H9 (cell line): ENCODE measurements at regions not wholly inside any gene's neighbourhood (a gene's known extent, or its start where the extent isn't known, plus 50 kb on each side); places are given as distances from the start of the nearest gene placed in this dataset.

ENCODE experiments used
- DNase-seq: peaks from one replicate; pipeline ENCODE4 v3.0.0-alpha.2; 2017
- H2AFZ ChIP-seq: one replicate; pipeline ENCODE4 v1.6.1; 2013; ENCODE audit warnings: mild to moderate bottlenecking, low read length, control low read depth, moderate library complexity
- H2AK5ac ChIP-seq: 2 replicates; pipeline ENCODE4 v1.6.1; 2013; ENCODE audit warnings: low read length, control low read depth, mixed read lengths; ENCODE audit not compliant: insufficient read length
- H2BK120ac ChIP-seq: one replicate; pipeline ENCODE4 v1.6.1; 2013; ENCODE audit warnings: low read depth, mild to moderate bottlenecking, low read length, control low read depth, inconsistent platforms; ENCODE audit not compliant: poor library complexity, severe bottlenecking
- H2BK12ac ChIP-seq: 2 replicates; pipeline ENCODE4 v1.6.1; 2013; ENCODE audit warnings: low read length, control low read depth, mixed read lengths, low read depth; ENCODE audit not compliant: insufficient read length
- H2BK15ac ChIP-seq: 2 replicates; pipeline ENCODE4 v1.6.1; 2013; ENCODE audit warnings: low read depth, low read length, control low read depth
- H2BK20ac ChIP-seq: one replicate; pipeline ENCODE4 v1.6.1; 2013; ENCODE audit warnings: low read depth, mild to moderate bottlenecking, low read length, control low read depth, inconsistent platforms; ENCODE audit not compliant: poor library complexity, severe bottlenecking
- H2BK5ac ChIP-seq: 2 replicates; pipeline ENCODE4 v1.6.1; 2013; ENCODE audit warnings: low read length, control low read depth, mixed read lengths; ENCODE audit not compliant: insufficient read length
- H3K14ac ChIP-seq: 2 replicates; pipeline ENCODE4 v1.6.1; 2013; ENCODE audit warnings: low read length, control low read depth; ENCODE audit not compliant: insufficient read depth
- H3K18ac ChIP-seq: 2 replicates; pipeline ENCODE4 v1.6.1; 2013; ENCODE audit warnings: low read depth, mild to moderate bottlenecking, mixed read lengths, low read length, control low read depth; ENCODE audit not compliant: insufficient read length
- H3K23ac ChIP-seq: 2 replicates; pipeline ENCODE4 v1.6.1; 2013; ENCODE audit warnings: low read length, control low read depth, mixed read lengths, low read depth; ENCODE audit not compliant: insufficient read length
- H3K23me2 ChIP-seq: 2 replicates; pipeline ENCODE4 v1.6.1; 2013; ENCODE audit warnings: low read depth, mild to moderate bottlenecking, mixed read lengths, low read length, control low read depth; ENCODE audit not compliant: insufficient read length, poor library complexity, severe bottlenecking
- H3K27ac ChIP-seq: 2 replicates; pipeline ENCODE4 v1.5.1; 2013; ENCODE audit warnings: low read length, control low read depth, mixed read lengths, low read depth; ENCODE audit not compliant: insufficient read length
- H3K27me3 ChIP-seq: 2 replicates; pipeline ENCODE4 v1.6.1; 2013; ENCODE audit warnings: low read length, control low read depth, inconsistent platforms; ENCODE audit not compliant: insufficient read depth
- H3K4ac ChIP-seq: 2 replicates; pipeline ENCODE4 v1.6.1; 2013; ENCODE audit warnings: low read depth, mild to moderate bottlenecking, control low read depth, inconsistent platforms, low read length, moderate library complexity
- H3K4me1 ChIP-seq: 2 replicates; pipeline ENCODE4 v1.6.1; 2013; ENCODE audit warnings: low read length, control low read depth, inconsistent platforms; ENCODE audit not compliant: insufficient read depth
- H3K4me2 ChIP-seq: 2 replicates; pipeline ENCODE4 v1.6.1; 2013; ENCODE audit warnings: low read length, control low read depth, mixed read lengths; ENCODE audit not compliant: insufficient read length, insufficient read depth
- H3K56ac ChIP-seq: 2 replicates; pipeline ENCODE4 v1.6.1; 2013; ENCODE audit warnings: low read depth, mild to moderate bottlenecking, mixed read lengths, low read length, control low read depth; ENCODE audit not compliant: insufficient read length
- H3K79me1 ChIP-seq: 2 replicates; pipeline ENCODE4 v1.6.1; 2013; ENCODE audit warnings: low read depth, mild to moderate bottlenecking, moderate library complexity, low read length, control low read depth, inconsistent platforms; ENCODE audit not compliant: insufficient read depth, poor library complexity, severe bottlenecking
- H3K79me2 ChIP-seq: 2 replicates; pipeline ENCODE4 v1.6.1; 2013; ENCODE audit warnings: low read length, control low read depth, inconsistent platforms; ENCODE audit not compliant: insufficient read depth
- H3K9ac ChIP-seq: 2 replicates; pipeline ENCODE4 v1.6.1; 2013; ENCODE audit warnings: low read length, control low read depth, mixed read lengths; ENCODE audit not compliant: insufficient read length; ENCODE audit errors: extremely low read depth
- H3K9me3 ChIP-seq: one replicate; pipeline ENCODE4 v1.6.1; 2013; ENCODE audit warnings: low read depth, low read length, inconsistent platforms; ENCODE audit not compliant: control insufficient read depth
- H3T11ph ChIP-seq: one replicate; pipeline ENCODE4 v1.6.1; 2013; ENCODE audit warnings: mild to moderate bottlenecking, low read length, control low read depth, inconsistent platforms
- H4K20me1 ChIP-seq: one replicate; pipeline ENCODE4 v1.6.1; 2013; ENCODE audit not compliant: control insufficient read depth, insufficient read length, insufficient read depth
- H4K5ac ChIP-seq: 2 replicates; pipeline ENCODE4 v1.6.1; 2013; ENCODE audit warnings: low read depth, mild to moderate bottlenecking, mixed read lengths, low read length, control low read depth; ENCODE audit not compliant: insufficient read length
- H4K8ac ChIP-seq: replicated peaks from 2 replicates; pipeline ENCODE4 v1.6.1; 2013; ENCODE audit warnings: low read length, control low read depth, mixed read lengths, low read depth; ENCODE audit not compliant: insufficient read length
- H4K91ac ChIP-seq: 2 replicates; pipeline ENCODE4 v1.6.1; 2013; ENCODE audit warnings: low read depth, mild to moderate bottlenecking, moderate library complexity, mixed read lengths, low read length, control low read depth; ENCODE audit not compliant: insufficient read length
- H3K27ac Mint-ChIP-seq, 3 experiments: 2 replicates in 2 of 3; 3 replicates in 1 of 3; pipeline ENCODE4 v1.8.0; 2020 to 2021; ENCODE audit warnings: mixed read lengths in 3 of 3, mild to moderate bottlenecking in 1 of 3, moderate library complexity in 1 of 3
- H3K27me3 Mint-ChIP-seq: 2 replicates; pipeline ENCODE4 v1.8.0; 2021; ENCODE audit warnings: low read depth, mild to moderate bottlenecking, moderate library complexity, mixed read lengths
- H3K36me3 Mint-ChIP-seq, 3 experiments: 2 replicates in 2 of 3; 3 replicates in 1 of 3; pipeline ENCODE4 v1.8.0; 2020 to 2021; ENCODE audit warnings: low read depth in 3 of 3, mixed read lengths in 3 of 3; ENCODE audit not compliant: insufficient read depth in 1 of 3
- H3K4me1 Mint-ChIP-seq, 2 experiments: 2 replicates each; pipeline ENCODE4 v1.8.0; 2020; ENCODE audit warnings: mixed read lengths in 2 of 2
- H3K4me3 Mint-ChIP-seq, 2 experiments: 2 replicates in 1 of 2; 3 replicates in 1 of 2; pipeline ENCODE4 v1.8.0; 2020 to 2021; ENCODE audit warnings: mild to moderate bottlenecking in 2 of 2, mixed read lengths in 2 of 2, moderate library complexity in 1 of 2
- H3K9me3 Mint-ChIP-seq, 2 experiments: 2 replicates in 1 of 2; 3 replicates in 1 of 2; pipeline ENCODE4 v1.8.0; 2020; ENCODE audit warnings: mild to moderate bottlenecking in 2 of 2, mixed read lengths in 2 of 2, moderate library complexity in 1 of 2
- WGBS: extraction: QIAGEN DNeasy Blood & Tissue Kit; methylation state at CpG from one replicate; pipeline ENCODE4 v1.1.7; 2013; ENCODE audit warnings: missing lambda C conversion rate, low lambda C conversion rate, mixed read lengths; ENCODE audit not compliant: insufficient read length; ENCODE audit errors: extremely low coverage; 5-methylcytosine and 5-hydroxymethylcytosine counted together
- TF ChIP-seq, protein P1 (sequence below): fragments of 200-600 bp; sonication (generic); conservative IDR thresholded peaks from 3 replicates; pipeline ENCODE4 v1.8.0; 2021; ENCODE audit warnings: antibody characterized with exemption, mild to moderate bottlenecking

DNA sequence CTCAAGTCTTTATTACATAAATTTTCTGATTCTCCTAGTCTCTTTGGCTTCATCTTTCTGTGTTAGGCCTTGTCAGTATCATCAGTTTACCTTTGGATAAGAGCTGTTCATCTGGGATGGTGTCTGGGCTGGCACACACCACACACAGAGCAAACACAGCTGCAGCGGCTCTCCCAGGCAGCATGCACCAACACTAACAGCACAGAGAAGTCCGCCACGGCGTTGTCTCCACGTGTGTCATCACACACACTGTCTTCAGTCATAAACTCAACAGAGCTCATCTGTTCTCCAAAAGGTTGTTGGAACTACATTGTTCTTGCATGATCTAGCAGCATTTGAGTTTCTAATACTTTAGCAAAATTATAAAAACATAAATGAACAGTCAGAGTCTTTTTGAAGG is 851.9 kb upstream of the FRG1 start:
- no peaks in the 10 kb centered on the region for H3K23me2 ChIP-seq
- H4K5ac ChIP-seq = no peak overlapping the region
- H3K27me3 Mint-ChIP-seq = no peaks in the 10 kb centered on the region
- no peak overlapping the region for H4K8ac ChIP-seq
- WGBS = no CpG with 5 or more reads among the region's 5 CpGs
- no peak overlapping the region for H3K4me2 ChIP-seq
- H3K4me1 Mint-ChIP-seq = peaks cover 17 to 20% of the 10 kb centered on the region in 2 experiments
- no peaks in the 10 kb centered on the region for H3K79me1 ChIP-seq
- H3K79me2 ChIP-seq = no peaks in the 10 kb centered on the region
- H3K4me3 Mint-ChIP-seq = no peak overlapping the region
- no peak overlapping the region for H2BK5ac ChIP-seq
- no peaks in the 10 kb centered on the region for H3K9me3 Mint-ChIP-seq
- no peaks in the 10 kb centered on the region for H3K9me3 ChIP-seq
- TF ChIP-seq, protein P1, sequence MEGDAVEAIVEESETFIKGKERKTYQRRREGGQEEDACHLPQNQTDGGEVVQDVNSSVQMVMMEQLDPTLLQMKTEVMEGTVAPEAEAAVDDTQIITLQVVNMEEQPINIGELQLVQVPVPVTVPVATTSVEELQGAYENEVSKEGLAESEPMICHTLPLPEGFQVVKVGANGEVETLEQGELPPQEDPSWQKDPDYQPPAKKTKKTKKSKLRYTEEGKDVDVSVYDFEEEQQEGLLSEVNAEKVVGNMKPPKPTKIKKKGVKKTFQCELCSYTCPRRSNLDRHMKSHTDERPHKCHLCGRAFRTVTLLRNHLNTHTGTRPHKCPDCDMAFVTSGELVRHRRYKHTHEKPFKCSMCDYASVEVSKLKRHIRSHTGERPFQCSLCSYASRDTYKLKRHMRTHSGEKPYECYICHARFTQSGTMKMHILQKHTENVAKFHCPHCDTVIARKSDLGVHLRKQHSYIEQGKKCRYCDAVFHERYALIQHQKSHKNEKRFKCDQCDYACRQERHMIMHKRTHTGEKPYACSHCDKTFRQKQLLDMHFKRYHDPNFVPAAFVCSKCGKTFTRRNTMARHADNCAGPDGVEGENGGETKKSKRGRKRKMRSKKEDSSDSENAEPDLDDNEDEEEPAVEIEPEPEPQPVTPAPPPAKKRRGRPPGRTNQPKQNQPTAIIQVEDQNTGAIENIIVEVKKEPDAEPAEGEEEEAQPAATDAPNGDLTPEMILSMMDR = no peak
- H2BK120ac ChIP-seq = no peak overlapping the region
- no peak overlapping the region for H3K4ac ChIP-seq
- H2BK15ac ChIP-seq = no peak overlapping the region
- no peak overlapping the region for H2AFZ ChIP-seq
- no peaks in the 10 kb centered on the region for H3K27me3 ChIP-seq
- H3K27ac Mint-ChIP-seq = no peak overlapping the region
- H3T11ph ChIP-seq = no peak overlapping the region
- no peak overlapping the region for H3K23ac ChIP-seq
- no peaks in the 10 kb centered on the region for H3K4me1 ChIP-seq
- no peak overlapping the region for H2BK12ac ChIP-seq
- no peaks in the 10 kb centered on the region; a peak in 2 of 7 replicates for H3K36me3 Mint-ChIP-seq
- no peak overlapping the region for H3K18ac ChIP-seq
- H3K9ac ChIP-seq = no peak overlapping the region
- no peak overlapping the region for H4K91ac ChIP-seq
- no peak overlapping the region for H3K27ac ChIP-seq
- no peak overlapping the region for H2BK20ac ChIP-seq
- DNase-seq = no peak
- no peak overlapping the region for H2AK5ac ChIP-seq
- H4K20me1 ChIP-seq = no peaks in the 10 kb centered on the region
- no peak overlapping the region for H3K56ac ChIP-seq
- H3K14ac ChIP-seq = no peak overlapping the region
